DMS153 (cell line): ENCODE measurements at regions not wholly inside any gene's neighbourhood (a gene's known extent, or its start where the extent isn't known, plus 50 kb on each side); places are given as distances from the start of the nearest gene placed in this dataset.
A peak's percentile ranks its signal among the peaks of the same experiment; 100 is the strongest.

ENCODE experiments used
- DNase-seq: peaks from one replicate; lab custom pipeline; 2025; lab: John Stamatoyannopoulos, UW

- DNase-seq: no peak
These were observed 210.0 kb downstream of the FOXO1 start for GRCh38 chr13:40456397-40456953.

- DNase-seq: no peak
These were observed 209.4 kb downstream of the FOXO1 start for GRCh38 chr13:40456979-40457553.

- no peak for DNase-seq
These were observed 208.3 kb downstream of the FOXO1 start for GRCh38 chr13:40457929-40458719.

- DNase-seq: no peak
These were observed 207.8 kb downstream of the FOXO1 start for GRCh38 chr13:40458720-40458990.

- no peak for DNase-seq
These were observed 206.3 kb downstream of the FOXO1 start for GRCh38 chr13:40460116-40460515.

- DNase-seq: peak; percentile 80
These were observed 202.0 kb downstream of the FOXO1 start for GRCh38 chr13:40464337-40465014.

- no peak for DNase-seq
These were observed 201.4 kb downstream of the FOXO1 start for GRCh38 chr13:40465015-40465390.

- no peak for DNase-seq
These were observed 200.2 kb downstream of the FOXO1 start for GRCh38 chr13:40466272-40466671.

GRCh38 chr13:40468227-40468838 lies 198.1 kb downstream of the FOXO1 start:
- DNase-seq: no peak

- DNase-seq: no peak
These were observed 196.7 kb downstream of the FOXO1 start for GRCh38 chr13:40469581-40470310.

- DNase-seq: no peak
These were observed 195.8 kb downstream of the FOXO1 start for GRCh38 chr13:40470660-40471059.

- DNase-seq: no peak
These were observed 195.4 kb downstream of the FOXO1 start for GRCh38 chr13:40471076-40471475.

GRCh38 chr13:40471911-40472310 lies 194.5 kb downstream of the FOXO1 start:
- DNase-seq: no peak

- no peak for DNase-seq
These were observed 193.8 kb downstream of the FOXO1 start for GRCh38 chr13:40472427-40473220.

GRCh38 chr13:40475617-40476016 lies 190.8 kb downstream of the FOXO1 start:
- DNase-seq: no peak

GRCh38 chr13:40476175-40476958 lies 190.1 kb downstream of the FOXO1 start:
- DNase-seq: no peak

GRCh38 chr13:40477623-40478608 lies 188.5 kb downstream of the FOXO1 start:
- DNase-seq: no peak

GRCh38 chr13:40478775-40479174 lies 187.7 kb downstream of the FOXO1 start:
- DNase-seq: no peak

GRCh38 chr13:40479196-40479845 lies 187.1 kb downstream of the FOXO1 start:
- no peak for DNase-seq
